CD14-positive monocyte (primary cell): ENCODE measurements at regions not wholly inside any gene's neighbourhood (a gene's known extent, or its start where the extent isn't known, plus 50 kb on each side); places are given as distances from the start of the nearest gene placed in this dataset.

ENCODE experiments used
- DNase-seq, 3 donors: peaks; one replicate each; pipeline ENCODE4 v3.0.0-alpha.2; 2011 to 2022
- H2AFZ ChIP-seq: 2 replicates; pipeline ENCODE4 v1.6.0; 2012; ENCODE audit warnings: mild to moderate bottlenecking, low read depth, low read length, inconsistent platforms; ENCODE audit not compliant: insufficient read depth, poor library complexity, severe bottlenecking
- H3K27ac ChIP-seq, 2 donors: 1 replicate in 1 of 2; 2 replicates in 1 of 2; pipeline ENCODE4 v1.5.1; 2012 to 2013; ENCODE audit warnings: low read length in 2 of 2, control low read depth in 1 of 2, inconsistent platforms in 1 of 2, low read depth in 1 of 2, mild to moderate bottlenecking in 1 of 2
- H3K27me3 ChIP-seq, 2 donors: one replicate each; pipeline versions ENCODE4 v1.6.0 to v1.6.1; 2011 to 2013; ENCODE audit warnings: low read length in 2 of 2; ENCODE audit not compliant: control insufficient read depth in 2 of 2, insufficient read depth in 2 of 2
- H3K36me3 ChIP-seq, 2 donors: replicated peaks in 1 of 2; 1 replicate in 1 of 2; 2 replicates in 1 of 2; pipeline versions ENCODE4 v1.5.1 to v1.6.1; 2012 to 2013; ENCODE audit warnings: low read length in 2 of 2, control low read depth in 1 of 2, inconsistent platforms in 1 of 2, mild to moderate bottlenecking in 1 of 2; ENCODE audit not compliant: insufficient read depth in 2 of 2, control insufficient read depth in 1 of 2
- H3K4me1 ChIP-seq, 2 donors: 1 replicate in 1 of 2; 2 replicates in 1 of 2; pipeline versions ENCODE4 v1.5.1 to v1.6.1; 2012 to 2013; ENCODE audit warnings: low read length in 2 of 2, control low read depth in 1 of 2, inconsistent platforms in 1 of 2, mild to moderate bottlenecking in 1 of 2, moderate library complexity in 1 of 2; ENCODE audit not compliant: insufficient read depth in 2 of 2, control insufficient read depth in 1 of 2
- H3K4me2 ChIP-seq: replicated peaks from 2 replicates; pipeline ENCODE3; 2012; ENCODE audit warnings: low read length, moderate library complexity, mild to moderate bottlenecking; ENCODE audit not compliant: poor library complexity, severe bottlenecking; ENCODE audit errors: extremely low read depth
- H3K4me3 ChIP-seq, 3 experiments: fragments of 200-600 bp in 1 of 3; sonication (generic) in 1 of 3; replicated peaks in 1 of 3; 1 replicate in 2 of 3; 2 replicates in 1 of 3; pipeline ENCODE4 v1.5.1; 2011 to 2013; ENCODE audit warnings: low read length in 3 of 3, mild to moderate bottlenecking in 3 of 3, control low read depth in 2 of 3, low read depth in 2 of 3, inconsistent platforms in 1 of 3, moderate library complexity in 1 of 3
- H3K79me2 ChIP-seq: 2 replicates; pipeline ENCODE4 v1.6.0; 2012; ENCODE audit warnings: mild to moderate bottlenecking, control low read depth, inconsistent platforms, low read length, moderate library complexity; ENCODE audit not compliant: insufficient read depth
- H3K9ac ChIP-seq: 2 replicates; pipeline ENCODE4 v1.6.0; 2017; ENCODE audit warnings: low read length, mild to moderate bottlenecking; ENCODE audit not compliant: insufficient read depth, poor library complexity, severe bottlenecking
- H3K9me3 ChIP-seq, 2 donors: replicated peaks in 1 of 2; 1 replicate in 1 of 2; 2 replicates in 1 of 2; pipeline versions ENCODE4 v1.5.1 to v1.6.1; 2012 to 2013; ENCODE audit warnings: low read length in 2 of 2, control low read depth in 1 of 2; ENCODE audit not compliant: control insufficient read depth in 1 of 2, insufficient read depth in 1 of 2
- H4K20me1 ChIP-seq: 2 replicates; pipeline ENCODE4 v1.6.0; 2012; ENCODE audit warnings: mild to moderate bottlenecking, low read length, control low read depth, moderate library complexity; ENCODE audit not compliant: insufficient read depth
- H3K27ac Mint-ChIP-seq, 7 donors: one replicate each; pipeline ENCODE4 v1.8.0; 2020; ENCODE audit warnings: mild to moderate bottlenecking in 7 of 7, mixed read lengths in 7 of 7, moderate library complexity in 6 of 7, inconsistent platforms in 2 of 7
- H3K27me3 Mint-ChIP-seq, 3 donors: one replicate each; pipeline ENCODE4 v1.8.0; 2021 to 2022; ENCODE audit warnings: low read depth in 3 of 3, mild to moderate bottlenecking in 3 of 3, mixed read lengths in 3 of 3, moderate library complexity in 3 of 3, inconsistent platforms in 1 of 3
- H3K36me3 Mint-ChIP-seq, 2 donors: one replicate each; pipeline ENCODE4 v1.8.0; 2020; ENCODE audit warnings: mixed read lengths in 2 of 2, inconsistent platforms in 1 of 2, mild to moderate bottlenecking in 1 of 2
- H3K4me1 Mint-ChIP-seq: one replicate; pipeline ENCODE4 v1.8.0; 2020; ENCODE audit warnings: mild to moderate bottlenecking, mixed read lengths
- H3K4me3 Mint-ChIP-seq, 2 donors: one replicate each; pipeline ENCODE4 v1.8.0; 2020; ENCODE audit warnings: mild to moderate bottlenecking in 2 of 2, mixed read lengths in 2 of 2, moderate library complexity in 1 of 2
- H3K9me3 Mint-ChIP-seq, 7 donors: one replicate each; pipeline ENCODE4 v1.8.0; 2020 to 2022; ENCODE audit warnings: mixed read lengths in 7 of 7, mild to moderate bottlenecking in 6 of 7, moderate library complexity in 6 of 7, inconsistent platforms in 2 of 7
- CTCF ChIP-seq: fragments of 200-600 bp; IDR thresholded peaks from one replicate; pipeline ENCODE4 v1.8.0; 2022; ENCODE audit warnings: antibody characterized with exemption, mild to moderate bottlenecking
- WGBS: methylation state at CpG from one replicate; pipeline ENCODE4 v1.1.5; 2013; ENCODE audit warnings: missing lambda C conversion rate; ENCODE audit not compliant: insufficient coverage; 5-methylcytosine and 5-hydroxymethylcytosine counted together
- intact Hi-C, 2 donors: fragments of 100-400 bp; cut with micrococcal nuclease; formaldehyde crosslinking; loops; one replicate each; pipeline versions ENCODE4 v1.15.0 to v1.15.1; 2023

GRCh38 chr7:13821152-13821787, 168.2 kb downstream of the ETV1 start:
- Mint-ChIP-seq H3K4me1 (no peaks in the 10 kb centered on the region), H3K27me3 (peaks cover 0 to 2% (median 0%) of the 10 kb centered on the region in 3 donors), H3K27ac (no peak overlapping the region), H3K9me3 (peaks cover 4 to 15% (median 10%) of the 10 kb centered on the region in 7 donors), H3K36me3 (no peaks in the 10 kb centered on the region), H3K4me3 (no peak overlapping the region)
- intact Hi-C loops = no loop called here
- Histone ChIP-seq H3K27me3 (no peaks in the 10 kb centered on the region), H3K79me2 (no peaks in the 10 kb centered on the region), H4K20me1 (no peaks in the 10 kb centered on the region), H3K4me2 (no peak overlapping the region), H3K27ac (no peak overlapping the region), H2AFZ (no peak overlapping the region), H3K4me1 (no peaks in the 10 kb centered on the region), H3K9ac (no peak overlapping the region), H3K9me3 (peaks cover under 1 to 10% of the 10 kb centered on the region in 2 donors), H3K4me3 (no peak overlapping the region), H3K36me3 (no peaks in the 10 kb centered on the region)
- TF ChIP-seq CTCF = no peak
- 78% methylated on average over 1 of the region's 3 CpGs for WGBS
- DNase-seq = no peak

GRCh38 chr7:13822678-13823077, 166.8 kb downstream of the ETV1 start:
- no peaks in the 10 kb centered on the region for H3K36me3 Mint-ChIP-seq

More at GRCh38 chr7:13822678-13823077, 166.8 kb downstream of the ETV1 start:
- no peaks in the 10 kb centered on the region for H3K36me3 ChIP-seq
- H3K27me3 Mint-ChIP-seq = peaks cover 0 to 2% (median 0%) of the 10 kb centered on the region in 3 donors
- DNase-seq = no peak
- no peaks in the 10 kb centered on the region for H3K4me1 Mint-ChIP-seq
- no peak overlapping the region for H3K27ac ChIP-seq
- H3K9me3 Mint-ChIP-seq = peaks cover 4 to 13% (median 10%) of the 10 kb centered on the region in 7 donors
- no peaks in the 10 kb centered on the region for H3K79me2 ChIP-seq
- no peak overlapping the region for H3K4me3 Mint-ChIP-seq
- H2AFZ ChIP-seq = no peak overlapping the region
- no peak overlapping the region for H3K4me2 ChIP-seq
- peaks cover 0 to 10% of the 10 kb centered on the region in 2 donors for H3K9me3 ChIP-seq
- no CpG with 5 or more reads among the region's 3 CpGs for WGBS
- no peak overlapping the region for H3K27ac Mint-ChIP-seq
- TF ChIP-seq CTCF = no peak
- no peaks in the 10 kb centered on the region for H3K4me1 ChIP-seq
- H3K27me3 ChIP-seq = no peaks in the 10 kb centered on the region
- intact Hi-C loops = no loop called here
- no peaks in the 10 kb centered on the region for H4K20me1 ChIP-seq
- no peak overlapping the region for H3K9ac ChIP-seq
- no peak overlapping the region for H3K4me3 ChIP-seq
